GM18505 (cell line): ENCODE measurements at regions not wholly inside any gene's neighbourhood (a gene's known extent, or its start where the extent isn't known, plus 50 kb on each side); places are given as distances from the start of the nearest gene placed in this dataset.

Source experiments
- ATAC-seq: cut with Tn5 transposase; IDR thresholded peaks from one replicate; pipeline ENCODE4 v1.9.1; 2021; ENCODE audit not compliant: unreplicated experiment
- POLR2A ChIP-seq: IDR thresholded peaks from 4 replicates; pipeline ENCODE4 v1.6.1; 2011; ENCODE audit warnings: borderline replicate concordance; ENCODE audit not compliant: insufficient read depth, insufficient read length; ENCODE audit errors: extremely low read depth

DNA sequence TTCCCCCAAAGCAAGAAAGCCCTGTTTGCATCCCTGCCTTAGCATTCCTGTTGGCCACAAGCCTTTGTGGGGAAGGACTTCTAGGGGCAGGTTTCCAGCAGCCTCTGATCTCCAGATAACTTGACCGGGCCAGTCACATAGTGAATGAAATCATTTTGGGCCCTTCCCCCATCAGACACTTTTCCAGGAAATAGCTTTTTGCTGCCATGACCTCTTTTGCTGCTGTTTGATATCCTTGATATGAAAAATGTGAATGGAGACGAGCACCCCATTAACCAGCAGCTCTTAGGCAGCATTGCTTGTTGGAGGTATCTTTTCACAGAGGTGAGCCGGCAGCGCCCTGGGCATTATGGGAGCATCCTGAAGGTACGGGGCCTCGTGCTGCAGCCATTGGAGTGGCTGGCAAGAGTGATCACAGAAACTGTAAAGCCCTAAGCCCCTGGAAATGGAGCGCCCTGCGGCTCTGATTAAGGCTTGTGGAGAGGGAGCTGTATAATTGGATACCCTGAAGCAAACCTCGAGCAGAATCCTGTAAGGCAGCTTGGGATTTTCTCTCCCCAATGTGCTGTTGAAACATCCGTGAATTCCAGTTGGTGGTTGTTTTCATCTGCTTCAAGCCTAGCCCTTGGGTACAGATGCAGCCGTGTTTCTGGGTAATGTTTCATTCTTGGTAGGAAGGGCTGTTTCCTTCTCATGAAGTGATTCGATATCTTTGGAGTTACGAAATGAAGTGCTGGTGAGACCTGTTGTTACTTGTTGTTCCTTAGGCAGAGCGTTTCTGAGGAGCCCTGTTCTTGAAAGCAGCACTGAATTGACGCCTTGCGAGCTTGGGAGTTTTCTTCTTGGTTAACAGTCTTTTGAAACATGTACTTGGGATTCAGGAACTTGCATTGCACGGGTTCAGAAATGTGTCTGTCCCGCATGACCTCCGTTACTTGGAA lies 179.0 kb downstream of the PTEN start:
- TF ChIP-seq POLR2A: no peak
- ATAC-seq: no peak

GRCh38 chr10:88045096-88045495 lies 181.7 kb downstream of the PTEN start:
- TF ChIP-seq POLR2A: no peak
- no peak for ATAC-seq

DNA sequence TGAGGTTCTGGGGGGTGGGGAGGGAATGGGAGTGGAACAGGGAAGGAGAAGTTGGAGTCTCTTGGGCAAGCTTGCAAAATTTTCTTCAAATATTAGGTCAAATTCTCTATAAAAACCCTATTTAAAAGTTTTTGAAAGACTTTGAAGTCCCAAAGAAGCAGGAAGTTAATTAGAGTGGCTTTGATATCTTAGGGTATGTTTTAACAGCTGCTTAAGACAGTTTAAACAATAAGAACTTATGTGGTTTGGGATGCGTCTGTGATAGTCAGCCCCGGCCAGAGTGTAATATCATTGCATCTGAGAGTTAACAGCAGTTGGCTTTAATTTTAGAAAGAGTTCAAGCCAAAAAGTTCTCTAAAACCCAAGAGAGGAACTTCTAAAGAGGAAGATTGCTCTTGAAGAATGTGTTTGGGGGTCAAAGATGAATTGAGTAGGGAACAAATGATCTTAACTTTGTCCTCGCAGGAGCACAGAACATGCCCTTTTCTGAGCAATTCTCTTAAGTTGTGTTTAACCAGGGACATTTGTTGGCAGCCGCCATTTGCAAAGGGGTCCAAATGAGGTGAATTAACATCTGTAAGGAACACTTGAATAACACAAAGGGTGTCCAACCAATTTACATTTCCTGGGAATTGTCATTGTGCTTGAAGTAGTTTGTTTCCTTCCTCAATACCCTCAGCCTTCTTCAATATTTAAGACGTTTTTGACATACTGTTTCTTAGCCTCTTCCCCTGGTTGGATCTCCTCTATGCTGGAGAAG lies 182.4 kb downstream of the PTEN start:
- ATAC-seq: no peak
- TF ChIP-seq POLR2A: no peak

- no peak for TF ChIP-seq POLR2A
- ATAC-seq: no peak
These were observed 184.2 kb downstream of the PTEN start for GRCh38 chr10:88047579-88047978.

DNA sequence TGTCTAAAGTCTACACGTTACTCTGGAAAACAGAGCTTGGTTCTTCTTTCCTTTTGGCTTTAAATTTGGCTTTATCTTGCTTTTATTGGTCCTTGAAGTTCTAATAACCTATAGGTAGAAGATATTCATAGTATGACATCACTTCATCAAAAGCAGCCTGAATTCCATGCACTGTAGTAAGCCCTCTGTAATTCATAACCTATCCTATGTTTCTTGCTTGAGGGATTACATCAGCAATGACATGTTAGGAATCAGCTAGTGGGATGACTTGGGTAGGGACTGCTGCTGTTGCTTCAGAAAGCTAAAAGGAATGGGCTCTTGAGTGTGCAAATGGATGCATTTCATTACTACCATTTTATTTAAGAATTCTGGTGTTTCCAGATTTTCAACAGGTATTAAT lies 184.9 kb downstream of the PTEN start:
- no peak for ATAC-seq
- TF ChIP-seq POLR2A: no peak

DNA sequence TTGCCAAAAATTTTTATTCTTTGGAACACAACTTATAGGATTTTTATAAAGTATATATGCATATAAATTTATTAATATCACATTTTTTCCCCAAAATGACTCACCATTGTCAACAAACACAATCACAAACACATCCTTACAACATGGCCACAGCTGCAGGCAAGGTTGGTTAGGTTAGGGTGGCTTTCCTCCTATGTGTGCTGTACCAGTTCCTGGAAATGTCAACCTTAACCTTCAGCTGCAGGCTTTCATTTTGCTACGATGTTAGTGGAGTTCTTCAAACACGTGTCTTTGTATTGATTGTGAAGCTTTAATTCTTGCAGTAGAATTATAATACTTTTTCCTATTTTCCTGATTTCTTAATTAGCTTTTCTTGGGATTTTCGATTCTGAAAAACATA lies 185.8 kb downstream of the PTEN start:
- TF ChIP-seq POLR2A: no peak
- no peak for ATAC-seq

DNA sequence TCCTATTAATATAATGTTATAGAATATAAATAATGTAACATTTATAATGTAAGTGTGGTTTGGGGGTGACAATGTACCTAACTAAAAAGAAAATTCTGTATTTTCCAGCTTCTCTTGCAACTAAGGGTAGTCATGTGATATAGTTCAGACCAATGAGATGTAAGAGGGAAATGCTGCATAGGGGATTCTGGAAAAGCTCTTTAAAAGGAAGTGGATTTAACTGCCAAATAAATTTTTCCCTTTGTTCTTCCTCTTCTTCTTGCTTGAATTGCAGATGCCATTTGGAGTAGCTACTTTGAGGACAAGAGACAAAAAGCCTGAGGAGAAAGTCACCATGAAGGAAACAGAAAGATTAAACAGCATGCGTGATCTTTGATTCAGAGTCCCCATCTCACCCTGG lies 194.3 kb downstream of the PTEN start:
- no peak for TF ChIP-seq POLR2A
- ATAC-seq: no peak

DNA sequence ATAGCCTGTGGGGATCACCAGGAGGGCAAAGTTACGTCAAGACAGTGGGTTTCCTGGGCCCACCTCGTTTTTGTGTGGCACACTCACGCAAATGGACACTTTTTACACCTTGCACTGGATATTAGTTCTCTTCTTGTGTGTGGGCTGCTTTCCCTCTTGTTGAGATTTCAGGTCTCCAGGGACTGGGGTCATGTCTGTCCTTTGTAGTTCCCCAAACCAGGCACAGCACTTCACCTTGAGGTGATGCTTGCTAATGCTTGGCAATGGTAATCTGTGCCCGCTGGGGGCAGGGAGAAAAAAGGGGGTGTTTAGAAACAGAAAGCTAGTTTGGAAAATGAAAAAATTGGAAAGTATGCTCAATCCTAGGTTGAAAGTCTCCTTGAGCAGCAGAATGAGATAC lies 195.3 kb downstream of the PTEN start:
- no peak for ATAC-seq
- TF ChIP-seq POLR2A: no peak

GRCh38 chr10:88059190-88059589 lies 195.8 kb downstream of the PTEN start:
- no peak for ATAC-seq

GRCh38 chr10:88060762-88061161 lies 197.3 kb downstream of the PTEN start:
- no peak for ATAC-seq
- TF ChIP-seq POLR2A: no peak

More at GRCh38 chr10:88059190-88059589, 195.8 kb downstream of the PTEN start:
- TF ChIP-seq POLR2A: no peak

DNA sequence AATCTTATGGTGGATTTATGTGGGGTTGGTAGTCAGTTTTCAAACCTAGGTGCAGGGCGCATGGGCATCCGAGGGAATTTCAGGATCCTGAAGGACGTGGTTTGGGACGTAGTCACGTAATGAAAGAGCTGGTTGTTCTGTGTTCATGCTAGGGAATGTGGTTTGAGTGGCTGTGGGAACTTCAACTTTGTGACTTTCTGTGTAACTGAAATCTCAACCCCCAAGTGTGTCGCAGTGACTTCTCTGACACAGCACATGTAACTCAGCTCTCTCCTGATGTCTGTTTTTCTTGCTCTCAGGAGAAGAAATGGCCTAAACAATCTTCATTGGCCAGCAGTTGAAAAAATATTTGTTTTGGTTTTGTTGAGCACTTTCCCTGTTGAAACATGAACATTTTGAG lies 199.0 kb downstream of the PTEN start:
- no peak for ATAC-seq
- TF ChIP-seq POLR2A: no peak

DNA sequence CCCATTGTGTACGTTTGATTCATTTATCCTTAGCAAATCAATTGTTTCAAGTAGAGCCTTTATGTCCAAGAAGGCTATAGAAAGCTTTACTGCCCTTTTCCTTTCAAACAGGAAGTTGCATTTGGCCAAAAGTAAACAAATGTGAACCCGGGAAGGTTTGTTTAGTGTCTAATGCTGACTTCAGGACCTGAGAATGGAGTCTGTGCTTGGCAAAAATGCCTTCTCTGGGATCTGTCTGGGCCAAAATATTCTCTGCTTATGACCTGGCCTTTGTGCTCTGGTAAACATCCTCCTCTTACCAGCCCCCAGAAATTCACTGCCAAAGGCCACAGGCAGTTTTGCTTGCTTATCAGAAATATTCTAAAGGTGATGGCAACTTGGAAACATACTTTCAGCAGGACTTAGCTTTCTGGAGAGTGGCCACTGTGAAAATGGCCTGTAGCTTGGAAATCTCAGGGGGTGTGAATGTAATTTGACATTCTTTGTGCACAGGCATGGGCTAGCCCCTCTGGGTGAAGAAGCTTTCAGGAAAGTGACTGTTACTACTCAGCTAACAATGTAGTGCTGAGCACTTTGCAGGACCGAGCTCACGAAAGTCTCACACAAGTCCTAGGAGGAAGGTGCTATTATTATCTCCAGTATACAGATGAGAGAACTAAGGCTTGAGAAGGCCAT lies 199.5 kb downstream of the PTEN start:
- ATAC-seq: no peak
- no peak for TF ChIP-seq POLR2A

DNA sequence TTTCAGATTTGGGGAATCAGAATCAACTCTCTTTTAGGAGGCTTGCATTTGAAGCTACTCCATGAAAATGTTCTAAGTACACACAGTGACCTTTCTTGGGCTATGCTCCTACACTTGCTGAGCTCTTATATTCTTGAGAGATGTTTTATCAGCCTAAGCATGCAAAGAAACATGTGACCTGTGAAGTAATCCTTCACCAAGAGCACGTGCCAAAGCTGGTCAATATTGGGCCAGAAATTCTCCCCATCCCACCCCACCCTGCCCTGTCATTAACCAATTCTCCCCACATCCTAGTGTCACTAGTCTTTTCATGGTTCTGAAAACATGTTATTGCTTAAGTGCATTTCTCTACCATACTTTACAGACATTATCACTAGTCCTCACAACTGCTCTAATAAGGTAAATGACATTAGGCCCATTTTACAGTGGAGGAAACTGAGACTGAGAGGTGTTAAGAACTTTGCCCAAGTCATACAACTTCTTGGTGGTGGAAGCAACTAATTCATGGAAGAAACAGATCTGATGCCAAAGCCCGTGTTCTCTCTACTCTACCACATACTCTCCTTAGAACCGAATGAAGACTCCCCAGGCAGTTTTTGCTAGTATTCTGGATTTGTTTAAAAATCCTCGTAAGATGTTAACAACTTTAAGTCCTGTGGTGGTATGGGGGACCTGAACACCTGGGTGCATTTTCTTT lies 200.6 kb downstream of the PTEN start:
- ATAC-seq: no peak
- no peak for TF ChIP-seq POLR2A
